NCI-H526 (cell line): ENCODE measurements at regions not wholly inside any gene's neighbourhood (a gene's known extent, or its start where the extent isn't known, plus 50 kb on each side); places are given as distances from the start of the nearest gene placed in this dataset.

Experiments
- DNase-seq, 2 experiments: peaks; one replicate each; lab custom pipeline; 2025; lab: John Stamatoyannopoulos, UW

DNA sequence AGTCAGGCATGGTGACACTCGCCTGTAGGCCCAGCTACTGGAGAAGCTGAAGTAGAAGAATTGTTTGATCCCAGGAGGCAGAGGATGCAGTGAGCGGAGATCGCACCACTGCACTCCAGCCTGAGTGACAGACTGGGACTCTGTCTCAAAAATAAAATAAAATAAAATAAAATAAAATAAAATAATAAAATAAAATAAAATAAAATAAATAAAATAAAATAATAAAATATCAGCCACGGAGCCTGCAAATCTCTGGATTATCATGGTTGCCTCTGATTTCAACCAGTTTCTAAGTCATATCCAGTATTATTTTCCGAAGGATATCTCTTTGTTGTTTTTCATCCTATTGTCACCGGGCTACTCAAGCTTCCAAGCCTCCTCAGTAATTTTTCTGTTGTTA is 51.7 kb upstream of the FZD8 start:
- DNase-seq = no peak
